GM12892 (cell line): ENCODE measurements at regions not wholly inside any gene's neighbourhood (a gene's known extent, or its start where the extent isn't known, plus 50 kb on each side); places are given as distances from the start of the nearest gene placed in this dataset.

Experiments used
- POLR2A ChIP-seq: IDR thresholded peaks from 2 replicates; pipeline ENCODE4 v1.6.1; 2011; ENCODE audit warnings: low read depth, low read length, control low read depth
- POLR2AphosphoS5 ChIP-seq: IDR thresholded peaks from 2 replicates; pipeline ENCODE4 v1.6.1; 2011; ENCODE audit warnings: low read depth, low read length, control low read depth

DNA sequence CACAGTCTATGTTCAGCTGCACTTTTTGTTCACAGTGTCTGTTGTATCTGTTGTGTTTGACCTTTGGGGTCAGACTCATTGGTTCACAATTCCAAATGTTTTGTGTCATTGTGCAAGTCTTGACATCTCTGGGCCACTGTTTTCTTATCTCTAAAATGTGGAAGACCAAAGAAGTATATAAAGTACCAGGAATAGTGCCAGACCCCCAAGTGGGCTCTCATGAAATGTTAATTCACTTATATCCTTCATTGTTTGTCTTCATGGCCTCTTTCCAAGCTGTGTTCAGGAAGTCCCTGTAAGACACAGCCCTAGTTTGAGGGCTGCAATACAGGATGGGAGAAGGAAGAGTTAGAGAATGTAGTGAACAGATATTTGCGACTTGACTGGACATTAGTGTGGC, 468.3 kb upstream of the BOD1L1 start:
- TF ChIP-seq POLR2AphosphoS5 (no peak), POLR2A (no peak)
